NCI-H2227 (cell line): ENCODE measurements at regions not wholly inside any gene's neighbourhood (a gene's known extent, or its start where the extent isn't known, plus 50 kb on each side); places are given as distances from the start of the nearest gene placed in this dataset.

ENCODE experiments used
- DNase-seq: peaks from one replicate; lab custom pipeline; 2025; ENCODE audit not compliant: unreplicated experiment; lab: John Stamatoyannopoulos, UW

DNA sequence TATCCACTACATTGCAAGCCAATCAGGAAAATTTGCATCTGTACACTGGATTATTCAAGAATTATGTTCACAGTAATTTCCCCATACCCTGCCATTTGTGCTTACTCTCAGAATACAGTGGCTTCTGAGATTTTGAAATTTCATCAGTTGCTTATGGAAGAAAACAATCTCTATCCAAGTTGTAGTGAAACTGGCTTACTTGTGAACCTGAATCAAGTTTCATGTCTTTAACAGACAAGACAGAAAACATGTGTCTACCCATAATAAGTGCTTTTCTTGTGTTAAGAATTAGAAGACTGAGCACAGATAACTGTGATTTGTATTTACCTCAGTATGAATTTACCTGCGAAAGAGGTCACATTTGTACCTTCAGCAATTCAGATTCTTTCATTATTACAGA, 672.7 kb upstream of the ADGRL2 start:
- DNase-seq = no peak

DNA sequence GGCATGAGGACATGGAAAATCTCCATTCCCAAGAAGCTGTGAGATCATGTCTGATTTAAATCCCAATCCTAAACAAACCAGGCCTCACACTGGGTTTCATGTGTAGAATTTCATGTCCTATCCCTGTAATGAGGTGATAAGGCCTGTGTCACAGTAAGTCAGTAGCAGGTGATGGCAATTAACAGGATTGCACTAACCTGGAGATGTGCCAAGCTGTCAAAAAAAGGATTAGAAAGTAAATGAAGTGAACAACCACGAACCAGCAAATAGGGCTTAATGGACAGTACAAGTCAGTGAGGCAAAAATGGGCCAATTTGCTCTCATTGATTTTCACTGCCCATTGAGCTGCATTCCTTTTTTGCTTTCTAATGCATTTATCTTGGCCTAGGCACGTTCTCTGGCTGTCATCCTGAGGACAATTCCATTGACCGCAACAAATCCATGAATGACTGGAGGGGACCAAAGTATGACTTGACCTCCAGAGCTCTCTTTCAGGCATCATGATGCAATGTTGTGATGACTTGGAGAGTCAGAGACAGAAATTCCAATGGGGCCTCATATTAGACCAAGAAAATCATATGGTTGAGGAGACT, 673.6 kb upstream of the ADGRL2 start:
- DNase-seq = no peak

DNA sequence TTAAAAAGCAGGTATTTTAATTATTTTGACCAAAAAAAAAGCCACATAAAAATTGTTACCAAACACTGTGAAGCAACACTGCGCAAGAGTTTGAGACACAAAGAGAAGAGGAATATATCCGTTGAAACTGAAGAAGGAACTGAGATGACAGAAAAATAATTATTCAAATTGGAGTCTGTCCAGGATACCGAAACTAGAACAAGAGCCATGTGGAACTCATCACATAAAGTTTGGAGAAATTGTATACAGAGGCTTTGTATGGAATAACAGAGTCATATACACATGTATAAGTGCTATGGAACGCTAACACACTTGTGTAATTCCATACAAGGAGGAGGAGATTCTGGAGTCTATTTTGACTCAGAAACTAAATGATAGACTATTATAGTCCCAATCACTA, 675.1 kb upstream of the ADGRL2 start:
- DNase-seq = no peak

GRCh38 chr1:81121306-81121705, 679.4 kb upstream of the ADGRL2 start:
- DNase-seq = no peak

GRCh38 chr1:81119319-81119718, 681.4 kb upstream of the ADGRL2 start:
- DNase-seq = no peak

GRCh38 chr1:81118550-81118949, 682.2 kb upstream of the ADGRL2 start:
- DNase-seq = no peak

DNA sequence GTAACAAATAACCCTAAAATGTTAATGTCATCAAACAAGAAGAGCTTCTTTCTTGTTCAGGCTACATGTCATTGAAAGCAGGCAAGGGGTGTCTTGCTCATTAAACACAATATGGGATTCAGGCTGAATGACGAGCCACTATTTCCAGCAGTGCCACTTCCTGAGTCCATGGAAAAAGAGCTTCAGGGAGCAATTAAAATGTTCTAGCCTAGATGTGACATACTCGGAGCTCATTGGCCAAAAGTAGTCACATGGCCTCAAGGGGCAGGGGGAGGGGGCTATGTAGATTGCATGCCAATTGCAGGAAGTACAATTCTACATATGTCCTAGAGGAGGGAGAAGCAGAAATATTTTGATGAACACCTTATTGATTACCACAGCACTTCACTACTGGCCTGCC, 685.3 kb upstream of the ADGRL2 start:
- DNase-seq = no peak

- no peak for DNase-seq
These were observed 686.5 kb upstream of the ADGRL2 start for GRCh38 chr1:81114191-81114590.

DNA sequence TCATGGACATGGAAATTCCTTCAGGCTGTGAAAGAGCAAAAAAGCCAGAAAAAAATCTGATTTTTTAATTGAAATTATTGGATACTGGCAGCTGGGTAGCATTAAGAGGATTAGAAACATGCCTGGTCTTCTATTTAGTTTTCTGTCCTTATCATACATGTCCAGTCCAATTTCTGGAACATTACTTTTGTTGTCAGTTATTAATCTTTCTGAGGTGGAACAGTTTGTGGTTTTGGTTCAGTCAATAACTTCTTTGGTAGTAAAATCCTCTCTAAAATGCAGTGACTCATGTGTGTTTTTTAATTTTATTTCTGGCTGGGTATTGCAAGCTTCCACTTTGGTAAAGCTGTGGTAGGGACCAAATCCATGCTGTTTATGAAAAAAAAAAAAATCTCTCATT, 687.0 kb upstream of the ADGRL2 start:
- no peak for DNase-seq

GRCh38 chr1:81111818-81112217, 688.9 kb upstream of the ADGRL2 start:
- no peak for DNase-seq

GRCh38 chr1:81109038-81109437, 691.7 kb upstream of the ADGRL2 start:
- no peak for DNase-seq

DNA sequence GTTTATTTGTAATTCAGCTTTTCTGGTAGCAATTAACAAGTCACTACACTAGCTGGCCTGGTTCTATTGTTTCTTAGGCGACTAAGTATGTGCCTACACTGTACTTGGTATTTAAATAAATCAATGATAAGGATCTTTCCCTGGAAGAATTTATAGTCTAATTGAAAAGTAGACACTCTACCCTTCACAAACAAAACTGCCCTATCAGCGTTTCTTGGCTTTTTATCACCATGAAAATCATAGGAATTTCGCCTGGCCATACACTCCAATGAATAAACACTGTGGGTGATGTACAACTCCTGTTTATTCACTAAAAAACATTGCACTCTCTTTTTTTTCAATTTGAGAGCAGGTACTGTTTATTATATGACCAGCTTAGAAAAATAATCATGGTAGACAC, 702.9 kb upstream of the ADGRL2 start:
- DNase-seq = no peak

DNA sequence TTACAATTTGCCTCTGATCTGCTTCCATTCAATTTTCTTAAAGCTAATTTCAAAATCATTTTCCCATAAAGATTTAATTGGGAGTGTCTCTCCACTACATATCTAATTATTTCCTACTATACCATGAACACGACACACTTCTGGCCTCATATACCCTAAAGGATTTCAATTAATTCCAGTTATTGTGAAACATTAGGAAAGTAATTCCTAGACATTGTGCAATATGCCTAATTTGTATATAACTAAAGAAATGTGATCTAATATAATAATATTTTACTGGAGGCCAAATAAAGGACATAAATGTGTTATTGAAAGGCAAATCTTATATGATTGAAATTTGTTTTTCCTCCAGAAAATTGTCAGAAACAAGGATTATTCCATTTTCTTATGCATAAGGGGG, 727.2 kb upstream of the ADGRL2 start:
- no peak for DNase-seq

DNA sequence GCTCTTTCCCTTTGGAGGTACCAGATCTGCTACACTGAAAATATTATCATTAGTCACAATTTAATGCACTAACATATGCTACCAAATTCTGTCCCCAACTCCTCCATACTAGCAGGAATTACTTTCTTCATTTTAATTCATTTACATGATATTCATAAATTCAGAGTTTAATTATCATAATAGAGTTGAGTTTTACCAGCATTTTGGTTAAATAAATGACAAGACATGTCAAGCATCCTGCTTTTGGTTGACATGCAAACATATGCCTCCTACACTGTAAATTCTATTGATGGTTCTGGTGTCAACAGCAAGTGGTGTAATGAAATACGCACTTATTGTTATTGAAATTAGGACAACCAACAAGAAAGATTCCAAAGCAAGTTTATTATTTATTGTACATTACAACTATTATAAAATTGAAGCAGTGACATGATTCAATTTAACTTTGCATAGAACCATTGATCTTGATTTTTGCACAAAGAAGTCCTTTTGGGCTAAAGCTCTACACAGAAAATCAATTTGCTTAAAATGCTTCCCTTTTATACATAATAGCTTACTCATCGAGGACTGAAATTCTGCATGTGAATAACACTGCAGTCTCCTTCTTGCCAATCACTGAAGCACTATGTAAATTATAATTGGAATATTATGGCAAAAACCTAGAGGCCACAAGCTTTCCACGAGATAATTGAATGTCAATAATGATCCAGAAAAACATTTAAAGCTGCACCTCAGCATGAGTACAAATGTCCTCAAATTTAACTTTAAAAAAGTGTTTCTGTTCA, 728.6 kb upstream of the ADGRL2 start:
- DNase-seq = no peak

- DNase-seq = no peak
These were observed 729.5 kb upstream of the ADGRL2 start for GRCh38 chr1:81071072-81071858.

DNA sequence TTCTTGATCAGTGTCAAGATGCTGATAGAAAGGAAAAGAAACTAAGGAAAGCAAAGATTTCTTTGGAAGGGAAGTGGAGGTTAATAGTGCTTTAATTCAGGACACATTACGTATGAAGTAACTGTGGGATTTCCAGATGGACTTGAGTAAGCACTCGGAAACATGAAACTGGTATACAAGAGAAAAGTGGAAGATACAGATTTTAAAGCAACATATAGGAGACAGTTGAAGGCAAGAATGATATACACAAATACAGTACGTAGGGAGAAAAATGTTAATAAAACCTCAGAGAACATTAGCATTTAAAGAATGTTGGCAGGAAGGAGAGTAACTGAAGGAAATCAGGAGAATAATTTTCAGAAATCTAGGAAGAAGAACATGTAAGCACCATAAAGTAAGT, 730.9 kb upstream of the ADGRL2 start:
- no peak for DNase-seq

DNA sequence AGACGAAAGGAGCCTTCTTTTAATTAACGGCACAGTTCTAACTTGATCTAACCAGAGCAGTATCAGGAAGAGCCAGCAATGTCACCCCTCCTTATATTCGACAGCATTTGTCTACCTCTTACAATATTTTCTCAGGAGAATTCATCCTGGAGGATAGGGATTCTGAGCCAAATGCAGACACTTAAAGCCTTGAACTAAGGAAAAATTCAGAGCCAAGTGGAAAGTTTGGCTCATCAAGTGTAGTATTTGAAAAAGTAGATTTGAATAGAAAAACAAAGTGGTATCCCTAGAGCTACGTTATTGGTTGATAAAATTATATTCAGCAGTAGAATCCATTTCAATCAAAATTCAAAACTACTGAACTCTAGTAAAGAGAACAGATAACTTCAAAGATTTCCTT, 732.0 kb upstream of the ADGRL2 start:
- DNase-seq = no peak

DNA sequence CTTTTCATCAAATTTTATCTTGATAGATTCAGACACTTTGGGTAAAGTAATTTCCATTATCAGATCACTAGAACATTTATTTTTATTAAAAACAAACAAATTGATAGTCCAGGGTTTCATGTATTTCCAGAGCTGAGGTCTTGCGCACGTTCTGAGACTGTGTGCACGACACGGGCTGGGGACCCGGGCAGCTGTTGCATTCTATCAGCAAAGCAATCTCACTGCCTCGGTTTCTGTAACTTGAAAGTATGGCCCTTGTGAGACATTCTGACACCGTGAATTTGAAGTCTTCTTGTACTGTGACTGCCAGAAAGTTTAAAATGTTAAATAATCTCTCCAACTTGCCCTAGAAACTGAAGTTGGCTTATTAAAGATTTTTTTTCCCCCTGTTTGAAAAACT, 746.9 kb upstream of the ADGRL2 start:
- DNase-seq = no peak

DNA sequence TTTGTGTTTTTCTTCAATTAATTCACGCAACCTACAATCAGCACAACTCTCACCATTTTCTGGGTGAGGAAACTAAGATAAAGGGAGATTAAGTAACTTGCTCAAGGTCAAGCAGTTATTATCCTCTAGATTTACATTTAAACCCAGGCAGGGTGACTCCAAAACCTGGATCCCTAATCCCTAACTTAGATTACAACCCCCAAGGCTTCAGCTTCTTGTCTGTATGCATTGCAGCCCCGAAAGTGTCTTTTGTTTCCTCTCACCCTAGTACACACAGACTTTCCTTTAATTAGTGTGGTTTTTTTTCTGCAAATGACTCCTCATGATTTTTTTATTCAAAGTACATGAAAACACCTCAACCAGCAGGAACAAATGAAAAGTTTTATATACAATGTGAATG, 748.6 kb upstream of the ADGRL2 start:
- DNase-seq = no peak

DNA sequence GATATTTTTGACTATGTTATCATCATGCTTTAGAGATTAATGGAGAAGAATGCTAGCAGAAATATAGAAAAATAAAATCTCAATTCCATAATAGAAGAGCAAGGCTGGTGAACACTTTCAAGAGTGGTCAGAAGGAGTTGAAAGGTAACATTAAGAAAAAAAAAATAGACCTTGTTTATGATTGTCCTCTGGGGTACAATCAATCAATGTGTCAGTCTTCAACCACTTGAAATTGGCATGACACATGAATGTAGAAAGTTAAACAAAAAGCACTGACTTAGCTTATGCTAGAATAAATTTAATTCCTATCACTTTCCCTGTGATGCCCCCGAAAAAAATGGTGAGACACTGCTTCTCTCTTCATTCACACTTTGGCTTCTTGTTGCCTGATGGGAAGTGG, 750.3 kb upstream of the ADGRL2 start:
- DNase-seq = no peak

DNA sequence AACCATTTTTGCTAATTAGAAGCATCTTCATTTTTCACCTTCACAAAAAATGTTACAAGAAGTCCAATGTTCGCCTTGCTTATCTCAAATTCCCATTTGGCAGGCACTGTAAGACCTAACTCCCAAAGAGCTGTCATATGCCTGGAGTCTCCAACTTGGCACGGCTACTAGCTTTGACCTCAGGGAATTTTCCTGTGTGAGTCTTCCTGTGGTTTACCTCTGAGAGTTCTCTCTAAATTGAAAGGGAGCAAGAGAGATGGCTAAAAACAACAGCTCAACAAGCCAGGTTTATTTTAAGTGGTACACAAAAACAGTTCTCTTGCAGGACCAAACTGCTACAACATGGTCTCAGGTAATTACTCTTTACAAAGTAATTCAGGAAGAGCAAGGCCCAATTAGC, 756.0 kb upstream of the ADGRL2 start:
- no peak for DNase-seq

- DNase-seq = no peak
These were observed 758.5 kb upstream of the ADGRL2 start for GRCh38 chr1:81042225-81042624.
